ENCODE measurements at regions not wholly inside any gene's neighbourhood (a gene's known extent, or its start where the extent isn't known, plus 50 kb on each side); places are given as distances from the start of the nearest gene placed in this dataset.

DNA sequence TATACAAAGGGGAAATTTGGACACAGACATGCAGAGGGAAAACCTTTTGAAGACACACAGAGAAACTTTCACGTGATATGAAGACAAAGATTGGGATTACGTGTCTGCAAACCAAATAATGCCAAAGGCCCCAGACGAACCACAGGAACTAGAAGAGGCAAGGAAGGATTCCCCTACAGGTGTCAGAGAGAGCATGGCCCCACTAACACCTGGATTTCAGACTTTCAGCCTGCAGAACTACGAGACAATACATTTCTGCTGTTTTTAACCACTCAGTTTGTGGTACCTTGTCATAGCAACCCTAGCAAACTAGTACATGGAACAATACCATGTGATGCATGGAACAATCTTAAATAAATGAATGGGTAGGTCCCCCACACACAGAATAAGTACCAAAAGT, 341.0 kb downstream of the HDGFL1 start:
- no peak overlapping the region for H3K27ac ChIP-seq (ENCODE audit: insufficient read depth, low read depth, low read length)
- H3K4me2 ChIP-seq (ENCODE audit: insufficient read depth, low read length) = no peak overlapping the region
- H3K79me2 ChIP-seq (ENCODE audit: control insufficient read depth, insufficient read depth, low read length) = no peaks in the 10 kb centered on the region
- DNase-seq (ENCODE audit: low read depth, low spot score) (no peak), FAIRE-seq (no peak)
- H2AFZ ChIP-seq (ENCODE audit: low read depth, low read length) = no peak overlapping the region
- TF ChIP-seq EZH2 (IDR thresholded peaks at IDR 0.05; ENCODE audit: borderline replicate concordance, low read depth, low read length, severe bottlenecking) (no peak), MYC (IDR thresholded peaks at IDR 0.05; ENCODE audit: low read depth, low read length) (no peak), GATA2 (IDR thresholded peaks at IDR 0.05; ENCODE audit: insufficient read depth, insufficient read length, low read depth, low read length) (no peak), POLR2AphosphoS5 (IDR thresholded peaks at IDR 0.05; ENCODE audit: insufficient read depth, low read depth, low read length) (no peak), JUN (IDR thresholded peaks at IDR 0.05; ENCODE audit: borderline replicate concordance, insufficient read depth, insufficient read length, low read depth) (no peak), FOS (IDR thresholded peaks at IDR 0.05; ENCODE audit: borderline replicate concordance, insufficient read depth, low read length) (no peak), POLR2A (IDR thresholded peaks at IDR 0.05; ENCODE audit: low read depth, low read length) (no peak)
- TF ChIP-seq, protein P1, sequence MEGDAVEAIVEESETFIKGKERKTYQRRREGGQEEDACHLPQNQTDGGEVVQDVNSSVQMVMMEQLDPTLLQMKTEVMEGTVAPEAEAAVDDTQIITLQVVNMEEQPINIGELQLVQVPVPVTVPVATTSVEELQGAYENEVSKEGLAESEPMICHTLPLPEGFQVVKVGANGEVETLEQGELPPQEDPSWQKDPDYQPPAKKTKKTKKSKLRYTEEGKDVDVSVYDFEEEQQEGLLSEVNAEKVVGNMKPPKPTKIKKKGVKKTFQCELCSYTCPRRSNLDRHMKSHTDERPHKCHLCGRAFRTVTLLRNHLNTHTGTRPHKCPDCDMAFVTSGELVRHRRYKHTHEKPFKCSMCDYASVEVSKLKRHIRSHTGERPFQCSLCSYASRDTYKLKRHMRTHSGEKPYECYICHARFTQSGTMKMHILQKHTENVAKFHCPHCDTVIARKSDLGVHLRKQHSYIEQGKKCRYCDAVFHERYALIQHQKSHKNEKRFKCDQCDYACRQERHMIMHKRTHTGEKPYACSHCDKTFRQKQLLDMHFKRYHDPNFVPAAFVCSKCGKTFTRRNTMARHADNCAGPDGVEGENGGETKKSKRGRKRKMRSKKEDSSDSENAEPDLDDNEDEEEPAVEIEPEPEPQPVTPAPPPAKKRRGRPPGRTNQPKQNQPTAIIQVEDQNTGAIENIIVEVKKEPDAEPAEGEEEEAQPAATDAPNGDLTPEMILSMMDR (IDR thresholded peaks at IDR 0.05; ENCODE audit: extremely low read depth in 1 of 2, insufficient read depth in 1 of 2, low read depth in 1 of 2, low read length in 2 of 2) = no peak
- TF ChIP-seq, protein P2, sequence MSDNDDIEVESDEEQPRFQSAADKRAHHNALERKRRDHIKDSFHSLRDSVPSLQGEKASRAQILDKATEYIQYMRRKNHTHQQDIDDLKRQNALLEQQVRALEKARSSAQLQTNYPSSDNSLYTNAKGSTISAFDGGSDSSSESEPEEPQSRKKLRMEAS (IDR thresholded peaks at IDR 0.05; ENCODE audit: insufficient read depth, insufficient read length) = no peak
- H3K9me1 ChIP-seq (replicated peaks; ENCODE audit: control insufficient read depth, extremely low read depth, insufficient read depth, low read length) = no peaks in the 10 kb centered on the region
- no peaks in the 10 kb centered on the region for H3K36me3 ChIP-seq (ENCODE audit: control insufficient read depth in 2 of 2, extremely low read depth in 1 of 2, insufficient read depth in 2 of 2, low read length in 2 of 2)
- no peaks in the 10 kb centered on the region for H3K27me3 ChIP-seq (ENCODE audit: control insufficient read depth in 2 of 2, insufficient read depth in 2 of 2, low read length in 2 of 2)
- intact Hi-C loops (cut with micrococcal nuclease) = no loop called here
- H3K9ac ChIP-seq (replicated peaks; ENCODE audit: extremely low read depth, insufficient read depth, low read length) = no peak overlapping the region
- no TSS peak for BruUV-seq (replicated peaks)
- H3K4me3 ChIP-seq (replicated peaks in 1 of 3; ENCODE audit: insufficient read depth in 1 of 3, low read depth in 1 of 3, low read length in 3 of 3) = no peak overlapping the region
- H4K20me1 ChIP-seq (replicated peaks; ENCODE audit: control insufficient read depth, extremely low read depth, insufficient read depth, low read length) = no peaks in the 10 kb centered on the region
- dilution Hi-C loops (cut with MboI; ENCODE audit: extremely low pct_ligation_motif_present, low sequenced_read_pairs) = no loop called here
- ChIA-PET CTCF (interaction anchor here (1.5 kb wide), 1 partner anchor 11 kb away, joined by 5 read pairs; no protein-coding TSS in a partner anchor), POLR2A (no interaction called here)
- H3K4me1 ChIP-seq (ENCODE audit: control insufficient read depth, extremely low read depth, insufficient read depth, low read length) = no peaks in the 10 kb centered on the region
- H3K9me3 ChIP-seq (replicated peaks; ENCODE audit: control insufficient read depth, insufficient read depth, low read length) = no peaks in the 10 kb centered on the region
